Omental fat pad (tissue), 1 donor: ENCODE measurements at regions not wholly inside any gene's neighbourhood (a gene's known extent, or its start where the extent isn't known, plus 50 kb on each side); places are given as distances from the start of the nearest gene placed in this dataset.
"Not testable (repeated sequence)": the region's sequence is repeated elsewhere in the genome, so short reads cannot be mapped to it uniquely, and the experiment has no call there.

ENCODE experiments used
- ATAC-seq: fragments of 150-250 bp; one replicate; pipeline ENCODE4 v1.9.1; 2016; ENCODE audit warnings: mild to moderate bottlenecking, moderate library complexity; ENCODE audit not compliant: low FRiP score
- DNase-seq: peaks from one replicate; pipeline ENCODE4 v3.0.0-alpha.2; 2019; ENCODE audit warnings: low spot score

DNA sequence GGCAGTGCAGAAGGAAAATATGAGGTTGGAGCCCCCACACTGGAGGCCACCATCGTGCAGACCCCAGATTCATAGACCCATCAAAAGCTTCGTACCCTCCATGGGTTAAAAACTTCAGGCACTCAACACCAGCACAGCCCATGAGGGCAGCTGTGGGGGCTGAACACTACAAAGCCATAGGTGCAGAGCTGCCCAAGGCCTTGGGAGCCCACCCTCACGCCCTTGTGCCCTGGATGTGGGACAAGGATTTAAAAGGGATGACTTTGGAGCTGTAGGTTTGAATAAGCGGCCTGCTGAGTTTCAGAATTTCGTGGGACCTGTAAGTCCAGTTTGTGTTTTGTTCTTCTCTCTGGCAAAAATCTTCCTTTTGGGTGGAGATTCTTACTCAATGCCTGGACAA is 747.6 kb downstream of the SPATA31A6 start:
- ATAC-seq, result not testable (repeated sequence)

DNA sequence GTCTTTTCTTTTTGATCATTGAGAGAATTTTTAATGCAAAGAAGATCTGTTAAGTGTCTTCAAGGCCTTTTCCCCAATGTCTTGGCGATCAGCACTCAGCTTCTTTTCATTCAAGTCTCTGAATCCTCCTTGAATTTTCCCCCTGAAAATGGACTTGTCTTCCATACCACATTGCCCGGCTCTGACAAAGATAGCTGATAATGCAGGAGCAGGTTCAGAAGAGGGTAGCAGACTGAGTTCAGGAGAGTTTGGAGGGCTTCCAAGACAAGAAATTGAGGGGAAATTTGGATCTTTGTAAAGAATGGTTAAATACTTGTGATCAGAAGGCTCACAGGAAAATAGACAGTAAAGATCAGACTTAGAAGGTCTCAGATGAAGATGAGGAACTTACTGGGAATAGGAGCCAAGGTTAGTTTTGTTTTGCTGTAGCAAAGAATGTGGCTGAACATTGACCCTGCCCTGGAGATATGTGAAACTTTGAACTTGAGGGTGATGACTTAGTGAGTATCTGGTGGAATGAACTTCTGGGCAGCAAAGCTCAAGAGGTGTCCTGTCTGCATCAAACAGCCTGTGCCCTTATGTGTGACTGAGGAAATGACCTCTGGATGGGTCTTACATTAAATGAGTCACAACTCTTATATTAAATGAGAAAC is 754.2 kb downstream of the SPATA31A6 start:
- not testable (repeated sequence) for ATAC-seq, DNase-seq

More for the DNA sequence above, 747.6 kb downstream of the SPATA31A6 start:
- DNase-seq, result not testable (repeated sequence)

DNA sequence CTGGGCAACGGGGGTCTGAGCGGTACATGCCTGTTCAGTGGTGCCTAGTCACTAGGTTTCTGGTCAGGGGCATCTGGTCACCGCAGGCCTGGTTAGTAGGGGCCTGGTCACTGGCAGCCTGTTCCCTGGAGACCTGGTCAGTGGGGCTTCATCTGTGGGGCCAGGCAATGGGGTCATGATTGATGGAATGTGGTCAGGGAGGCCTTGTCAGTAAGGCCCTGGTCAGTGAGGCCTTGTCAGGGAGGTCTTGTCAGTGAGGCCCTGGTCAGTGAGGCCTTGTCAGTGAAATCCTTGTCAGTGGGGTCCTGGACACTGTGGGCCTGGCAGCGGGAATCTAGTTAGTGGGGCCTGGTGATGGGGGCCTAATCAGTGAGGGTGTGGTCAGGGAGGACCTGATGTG is 763.6 kb downstream of the SPATA31A6 start:
- not testable (repeated sequence) for DNase-seq

DNA sequence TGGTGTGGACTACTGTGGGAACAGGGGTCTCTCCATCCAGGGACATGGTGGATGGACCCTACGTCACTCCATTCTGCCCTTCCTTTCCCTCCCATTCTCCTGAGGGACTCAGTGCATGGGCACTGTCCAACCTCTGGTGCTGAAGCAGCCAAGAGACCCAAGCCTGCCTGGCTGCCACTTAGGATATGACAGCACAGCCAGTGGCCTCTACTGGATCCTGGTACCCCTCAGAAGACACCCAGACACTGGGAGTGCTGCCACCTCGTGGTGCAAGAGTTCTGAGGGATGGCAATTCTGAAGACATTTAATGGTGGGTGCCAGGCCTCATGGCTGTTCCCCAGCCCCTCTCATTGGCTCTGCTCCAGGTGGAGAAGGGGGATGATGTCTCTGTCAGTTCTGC is 767.8 kb downstream of the SPATA31A6 start:
- not testable (repeated sequence) for DNase-seq, ATAC-seq

More for the DNA sequence above, 763.6 kb downstream of the SPATA31A6 start:
- ATAC-seq, result peak; percentile 85

DNA sequence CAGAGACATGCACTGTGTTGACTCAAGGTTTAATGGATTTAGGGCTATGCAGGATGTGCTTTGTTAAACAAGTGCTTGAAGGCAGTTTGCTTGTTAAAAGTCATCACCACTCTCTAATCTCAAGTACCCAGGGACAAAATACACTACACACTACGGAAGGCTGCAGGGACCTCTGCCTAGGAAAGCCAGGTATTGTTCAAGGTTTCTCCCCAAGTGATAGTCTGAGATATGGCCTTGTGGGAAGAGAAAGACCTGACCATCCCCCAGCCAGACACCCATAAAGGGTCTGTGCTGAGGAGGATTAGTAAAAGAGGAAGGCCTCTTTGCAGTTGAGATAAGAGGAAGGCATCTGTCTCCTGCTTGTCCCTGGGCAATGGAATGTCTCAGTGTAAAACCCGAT is 781.7 kb downstream of the SPATA31A6 start:
- DNase-seq, ATAC-seq: not testable (repeated sequence)

DNA sequence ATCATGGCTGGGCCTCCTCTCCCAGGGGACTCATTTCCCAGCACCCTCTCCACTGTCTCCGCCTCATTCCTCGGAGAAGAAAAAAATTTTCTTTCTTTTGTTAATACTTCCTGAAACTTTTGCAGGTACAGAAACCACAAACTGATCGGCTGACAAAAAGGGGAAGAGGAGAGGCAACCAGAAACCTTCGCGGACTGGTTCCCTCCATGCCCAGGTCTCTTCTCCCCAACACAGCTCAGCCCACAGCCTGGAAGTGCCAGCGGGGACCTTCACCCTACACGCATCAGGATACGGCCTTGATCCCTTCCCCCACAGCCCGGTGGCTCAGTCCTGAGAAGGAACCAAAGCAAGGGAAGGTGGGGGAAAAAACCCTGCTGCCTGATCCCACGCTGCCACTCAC is 788.4 kb downstream of the SPATA31A6 start:
- not testable (repeated sequence) for ATAC-seq, DNase-seq

DNA sequence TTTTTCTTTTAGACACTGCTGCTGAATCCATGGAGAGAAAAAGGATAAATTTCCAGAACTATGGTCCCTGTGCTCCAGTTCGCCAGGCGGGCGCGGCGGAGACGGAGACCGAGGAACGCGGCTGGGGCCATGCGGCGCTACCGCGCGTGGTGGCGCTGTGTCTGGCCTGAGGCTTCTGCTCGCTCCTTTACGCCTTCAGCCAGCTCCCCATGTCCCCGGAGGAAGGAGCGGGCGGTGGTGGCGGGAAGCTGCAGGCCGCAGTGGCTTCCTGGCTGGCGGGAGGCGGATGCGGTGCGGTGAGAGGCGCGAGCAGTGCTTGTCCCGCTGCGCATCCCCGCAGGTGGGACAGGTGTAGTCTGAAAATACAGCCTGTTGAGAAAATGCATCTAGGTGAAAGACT is 791.3 kb downstream of the SPATA31A6 start:
- ATAC-seq, result not testable (repeated sequence)

DNA sequence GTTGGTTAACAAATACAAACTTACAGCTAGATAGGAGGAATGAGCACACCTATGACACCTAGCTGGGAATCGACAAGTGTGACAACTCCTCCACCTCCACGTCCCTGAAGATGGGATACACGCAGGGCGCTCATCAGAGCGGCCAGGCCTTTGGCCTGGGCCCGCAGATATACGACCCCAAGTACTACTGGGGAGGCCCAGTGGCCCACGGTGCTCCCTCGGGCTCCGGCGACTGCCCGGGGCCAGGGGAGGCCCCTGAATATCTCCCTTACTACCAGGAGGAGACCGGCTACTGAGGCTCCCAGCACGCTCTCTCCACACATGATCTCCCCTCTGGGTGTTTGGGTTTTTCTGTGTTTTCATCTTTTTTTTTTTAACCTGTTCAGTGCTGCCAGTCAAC is 801.3 kb downstream of the SPATA31A6 start:
- DNase-seq, ATAC-seq: not testable (repeated sequence)

More for the DNA sequence above, 791.3 kb downstream of the SPATA31A6 start:
- not testable (repeated sequence) for DNase-seq
